ENCODE measurements at regions not wholly inside any gene's neighbourhood (a gene's known extent, or its start where the extent isn't known, plus 50 kb on each side); places are given as distances from the start of the nearest gene placed in this dataset.
A peak's percentile ranks its signal among the peaks of the same experiment; 100 is the strongest.

- Histone ChIP-seq H3K36me3 (ENCODE audit: control insufficient read depth, insufficient read depth, low read length) (no peaks in the 10 kb centered on the region), H3K9me3 (ENCODE audit: control insufficient read depth, low read length) (no peaks in the 10 kb centered on the region), H3K4me1 (ENCODE audit: control insufficient read depth, insufficient read depth, low read length) (peaks cover 5% of the 10 kb centered on the region), H3K4me3 (ENCODE audit: low read length) (no peak overlapping the region), H3K27ac (ENCODE audit: low read depth, low read length) (no peak overlapping the region), H3K9ac (ENCODE audit: extremely low read depth, low read length, poor library complexity, severe bottlenecking) (no peak overlapping the region), H3K27me3 (ENCODE audit: control insufficient read depth, insufficient read depth, low read length, poor library complexity, severe bottlenecking) (no peaks in the 10 kb centered on the region)
- H3K27me3 Mint-ChIP-seq (ENCODE audit: insufficient read depth): peaks cover 4% of the 10 kb centered on the region
- no peak overlapping the region for H3K4me3 Mint-ChIP-seq
- DNase-seq: peak; percentile 35
- peaks cover 8% of the 10 kb centered on the region for H3K4me1 Mint-ChIP-seq
- H3K36me3 Mint-ChIP-seq (ENCODE audit: low read depth): no peaks in the 10 kb centered on the region
- WGBS, 2 experiments (ENCODE audit: insufficient coverage in 1 of 2, insufficient read length in 1 of 2): 92 to 98% methylated on average over 8 to 10 of the region's 10 CpGs
- TF ChIP-seq CTCF (conservative IDR thresholded peaks at IDR 0.05): no peak
- H3K9me3 Mint-ChIP-seq: no peaks in the 10 kb centered on the region
- H3K27ac Mint-ChIP-seq: no peak overlapping the region
Measured at GRCh38 chr19:30652751-30653150, 280.6 kb downstream of the ZNF536 start.

GRCh38 chr19:30651691-30652090, 279.5 kb downstream of the ZNF536 start:
- Mint-ChIP-seq H3K9me3 (no peaks in the 10 kb centered on the region), H3K4me3 (no peak overlapping the region), H3K27me3 (ENCODE audit: insufficient read depth) (peaks cover 4% of the 10 kb centered on the region), H3K27ac (no peak overlapping the region), H3K36me3 (ENCODE audit: low read depth) (no peaks in the 10 kb centered on the region), H3K4me1 (peaks cover 9% of the 10 kb centered on the region)
- DNase-seq: no peak
- no peak for TF ChIP-seq CTCF (conservative IDR thresholded peaks at IDR 0.05)
- H3K27me3 ChIP-seq (ENCODE audit: control insufficient read depth, insufficient read depth, low read length, poor library complexity, severe bottlenecking): no peaks in the 10 kb centered on the region
- 78 to 86% methylated on average over 1 to 2 of the region's 2 CpGs for WGBS, 2 experiments (ENCODE audit: insufficient coverage in 1 of 2, insufficient read length in 1 of 2)
- H3K27ac ChIP-seq (ENCODE audit: low read depth, low read length): no peak overlapping the region
- H3K9ac ChIP-seq (ENCODE audit: extremely low read depth, low read length, poor library complexity, severe bottlenecking): no peak overlapping the region
- H3K9me3 ChIP-seq (ENCODE audit: control insufficient read depth, low read length): no peaks in the 10 kb centered on the region
- H3K36me3 ChIP-seq (ENCODE audit: control insufficient read depth, insufficient read depth, low read length): no peaks in the 10 kb centered on the region
- no peak overlapping the region for H3K4me3 ChIP-seq (ENCODE audit: low read length)
- peaks cover 6% of the 10 kb centered on the region for H3K4me1 ChIP-seq (ENCODE audit: control insufficient read depth, insufficient read depth, low read length)

GRCh38 chr19:30651066-30651465, 278.9 kb downstream of the ZNF536 start:
- Mint-ChIP-seq H3K27ac (no peak overlapping the region), H3K36me3 (ENCODE audit: low read depth) (no peaks in the 10 kb centered on the region), H3K27me3 (ENCODE audit: insufficient read depth) (peaks cover 7% of the 10 kb centered on the region), H3K9me3 (no peaks in the 10 kb centered on the region), H3K4me1 (peaks cover 9% of the 10 kb centered on the region), H3K4me3 (no peak overlapping the region)
- H3K9ac ChIP-seq (ENCODE audit: extremely low read depth, low read length, poor library complexity, severe bottlenecking): no peak overlapping the region
- no peaks in the 10 kb centered on the region for H3K27me3 ChIP-seq (ENCODE audit: control insufficient read depth, insufficient read depth, low read length, poor library complexity, severe bottlenecking)
- no peak overlapping the region for H3K27ac ChIP-seq (ENCODE audit: low read depth, low read length)
- peaks cover 6% of the 10 kb centered on the region for H3K4me1 ChIP-seq (ENCODE audit: control insufficient read depth, insufficient read depth, low read length)
- no peak for TF ChIP-seq CTCF (conservative IDR thresholded peaks at IDR 0.05)
- WGBS, 2 experiments (ENCODE audit: insufficient coverage in 1 of 2, insufficient read length in 1 of 2): 83 to 93% methylated on average over 3 to 10 of the region's 10 CpGs
- no peak overlapping the region for H3K4me3 ChIP-seq (ENCODE audit: low read length)
- no peaks in the 10 kb centered on the region for H3K9me3 ChIP-seq (ENCODE audit: control insufficient read depth, low read length)
- DNase-seq: peak; percentile 25
- no peaks in the 10 kb centered on the region for H3K36me3 ChIP-seq (ENCODE audit: control insufficient read depth, insufficient read depth, low read length)

All from endodermal cell (in vitro differentiated cells).